Thyroid gland (tissue), 4 donors: ENCODE measurements at regions not wholly inside any gene's neighbourhood (a gene's known extent, or its start where the extent isn't known, plus 50 kb on each side); places are given as distances from the start of the nearest gene placed in this dataset.

Experiments
- POLR2A ChIP-seq, 2 donors: fragments of 450-650 bp; IDR thresholded peaks; one replicate each; pipeline ENCODE4 v1.6.1; 2017; ENCODE audit warnings: antibody characterized with exemption in 2 of 2, mild to moderate bottlenecking in 2 of 2, moderate library complexity in 1 of 2
- TF ChIP-seq, protein P1 (sequence below), 6 experiments: fragments of 200-600 bp in 3 of 6; fragments of 450-650 bp in 3 of 6; sonication (generic) in 3 of 6; IDR thresholded peaks; one replicate each; pipeline ENCODE4 v1.5.1; 2016 to 2019; ENCODE audit warnings: antibody characterized with exemption in 6 of 6, mild to moderate bottlenecking in 2 of 6, inconsistent platforms in 1 of 6, moderate library complexity in 1 of 6

DNA sequence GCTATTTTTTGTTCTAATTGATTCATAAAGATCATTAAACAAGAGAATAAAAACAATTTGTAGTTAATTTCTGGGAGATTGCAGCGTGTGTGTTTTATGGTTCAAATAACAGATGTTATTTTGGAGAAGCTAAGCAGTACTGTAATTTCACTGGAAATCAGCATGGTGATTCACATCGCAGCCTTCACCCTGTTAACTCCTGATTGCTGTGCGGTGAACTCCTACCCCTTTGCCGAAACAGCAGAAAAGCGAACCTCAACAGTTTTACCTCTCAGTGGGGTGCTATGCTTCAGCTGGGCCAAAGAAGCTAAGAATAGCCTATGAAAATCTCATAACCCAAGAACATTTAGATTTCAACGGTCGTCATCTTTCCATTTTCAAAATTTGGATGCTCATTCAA is 441.5 kb upstream of the RARB start:
- TF ChIP-seq, protein P1, sequence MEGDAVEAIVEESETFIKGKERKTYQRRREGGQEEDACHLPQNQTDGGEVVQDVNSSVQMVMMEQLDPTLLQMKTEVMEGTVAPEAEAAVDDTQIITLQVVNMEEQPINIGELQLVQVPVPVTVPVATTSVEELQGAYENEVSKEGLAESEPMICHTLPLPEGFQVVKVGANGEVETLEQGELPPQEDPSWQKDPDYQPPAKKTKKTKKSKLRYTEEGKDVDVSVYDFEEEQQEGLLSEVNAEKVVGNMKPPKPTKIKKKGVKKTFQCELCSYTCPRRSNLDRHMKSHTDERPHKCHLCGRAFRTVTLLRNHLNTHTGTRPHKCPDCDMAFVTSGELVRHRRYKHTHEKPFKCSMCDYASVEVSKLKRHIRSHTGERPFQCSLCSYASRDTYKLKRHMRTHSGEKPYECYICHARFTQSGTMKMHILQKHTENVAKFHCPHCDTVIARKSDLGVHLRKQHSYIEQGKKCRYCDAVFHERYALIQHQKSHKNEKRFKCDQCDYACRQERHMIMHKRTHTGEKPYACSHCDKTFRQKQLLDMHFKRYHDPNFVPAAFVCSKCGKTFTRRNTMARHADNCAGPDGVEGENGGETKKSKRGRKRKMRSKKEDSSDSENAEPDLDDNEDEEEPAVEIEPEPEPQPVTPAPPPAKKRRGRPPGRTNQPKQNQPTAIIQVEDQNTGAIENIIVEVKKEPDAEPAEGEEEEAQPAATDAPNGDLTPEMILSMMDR (IDR thresholded peaks at IDR 0.05): no peak
- no peak for TF ChIP-seq POLR2A (IDR thresholded peaks at IDR 0.05)
